ENCODE measurements at regions not wholly inside any gene's neighbourhood (a gene's known extent, or its start where the extent isn't known, plus 50 kb on each side); places are given as distances from the start of the nearest gene placed in this dataset.

DNA sequence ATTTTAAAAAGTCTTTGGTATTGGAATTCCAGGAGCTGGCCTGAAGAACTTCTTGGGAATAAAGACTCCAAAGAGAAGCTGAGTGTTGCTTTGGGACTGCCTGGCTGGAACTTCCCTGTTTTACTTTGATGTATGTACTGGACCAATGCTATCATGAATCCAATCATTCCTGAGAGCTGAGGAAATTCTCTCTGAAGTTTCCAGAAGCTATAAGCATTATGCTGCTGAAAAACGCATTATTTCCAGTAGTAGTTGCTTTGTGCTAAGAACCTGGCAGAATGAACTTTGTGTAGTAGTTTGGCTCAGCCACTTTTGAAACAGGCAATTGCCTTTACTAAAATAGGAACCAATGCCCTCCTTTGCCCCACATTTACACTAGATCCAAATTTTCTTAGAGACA lies 260.7 kb downstream of the HLX start:
- TF ChIP-seq, protein P1, sequence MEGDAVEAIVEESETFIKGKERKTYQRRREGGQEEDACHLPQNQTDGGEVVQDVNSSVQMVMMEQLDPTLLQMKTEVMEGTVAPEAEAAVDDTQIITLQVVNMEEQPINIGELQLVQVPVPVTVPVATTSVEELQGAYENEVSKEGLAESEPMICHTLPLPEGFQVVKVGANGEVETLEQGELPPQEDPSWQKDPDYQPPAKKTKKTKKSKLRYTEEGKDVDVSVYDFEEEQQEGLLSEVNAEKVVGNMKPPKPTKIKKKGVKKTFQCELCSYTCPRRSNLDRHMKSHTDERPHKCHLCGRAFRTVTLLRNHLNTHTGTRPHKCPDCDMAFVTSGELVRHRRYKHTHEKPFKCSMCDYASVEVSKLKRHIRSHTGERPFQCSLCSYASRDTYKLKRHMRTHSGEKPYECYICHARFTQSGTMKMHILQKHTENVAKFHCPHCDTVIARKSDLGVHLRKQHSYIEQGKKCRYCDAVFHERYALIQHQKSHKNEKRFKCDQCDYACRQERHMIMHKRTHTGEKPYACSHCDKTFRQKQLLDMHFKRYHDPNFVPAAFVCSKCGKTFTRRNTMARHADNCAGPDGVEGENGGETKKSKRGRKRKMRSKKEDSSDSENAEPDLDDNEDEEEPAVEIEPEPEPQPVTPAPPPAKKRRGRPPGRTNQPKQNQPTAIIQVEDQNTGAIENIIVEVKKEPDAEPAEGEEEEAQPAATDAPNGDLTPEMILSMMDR (IDR thresholded peaks at IDR 0.05), result no peak
- no peak for TF ChIP-seq POLR2A (IDR thresholded peaks at IDR 0.05)

Data from testis (tissue), 2 donors.